HCT116 (cell line): ENCODE measurements at regions not wholly inside any gene's neighbourhood (a gene's known extent, or its start where the extent isn't known, plus 50 kb on each side); places are given as distances from the start of the nearest gene placed in this dataset.

Experiments
- ATAC-seq: fragments of 200-7000 bp; cut with Tn5 transposase; 2 replicates; pipeline ENCODE4 v1.9.1; 2020; ENCODE audit warnings: mild to moderate bottlenecking, moderate library complexity
- BruUV-seq: library from RNA; stranded (reverse); fragments of 400-500 nt; replicated peaks from 2 replicates; lab custom pipeline; 2021; lab: Mats Ljungman, UMichigan
- CTCF ChIA-PET: fragments of 300-600 bp; sonication (Branson Sonifier 250); formaldehyde crosslinking; loops from one replicate; lab custom pipeline; 2021; ENCODE audit warnings: antibody characterized with exemption; lab: Charles Lee
- POLR2A ChIA-PET: fragments of 300-600, 350-600 bp; sonication (Branson Sonifier 250); formaldehyde crosslinking; loops from one replicate; lab custom pipeline; 2021; ENCODE audit warnings: antibody characterized with exemption; lab: Charles Lee
- RAD21 ChIA-PET, 2 experiments: fragments of 300-600 bp; sonication (Branson Sonifier 250); formaldehyde crosslinking; loops; one replicate each; lab custom pipeline; 2023; ENCODE audit warnings: low total read pairs in 2 of 2; ENCODE audit not compliant: uncharacterized antibody in 2 of 2, unreplicated experiment in 2 of 2, low non-redundant PET in 1 of 2; lab: Charles Lee
- DNase-seq: peaks from one replicate; pipeline ENCODE4 v3.0.0-alpha.2; 2010; ENCODE audit warnings: low read depth, low spot score
- H2AFZ ChIP-seq: fragments of 200-600 bp; shearing (Covaris generic), sonication (generic); 2 replicates; pipeline ENCODE4 v1.6.1; 2017; ENCODE audit warnings: low read depth, mixed run types, mixed read lengths, antibody characterized with exemption, low read length; ENCODE audit not compliant: poor library complexity, severe bottlenecking
- H3K27ac ChIP-seq: 2 replicates; pipeline ENCODE4 v1.5.1; 2012; ENCODE audit warnings: low read depth, low read length
- H3K27me3 ChIP-seq: fragments of 200-600 bp; sonication (generic); 2 replicates; pipeline ENCODE4 v1.6.1; 2016; ENCODE audit warnings: mixed run types, low read length, mixed read lengths; ENCODE audit not compliant: insufficient read depth
- H3K36me3 ChIP-seq, 2 experiments: fragments of 200-500 bp in 1 of 2; fragments of 200-600 bp in 1 of 2; sonication (Bioruptor generic) in 1 of 2; sonication (generic) in 1 of 2; 2 replicates each; pipeline versions ENCODE4 v1.5.1 to v1.6.1; 2014 to 2016; ENCODE audit warnings: low read length in 2 of 2, inconsistent platforms in 1 of 2, mixed read lengths in 1 of 2, mixed run types in 1 of 2; ENCODE audit not compliant: insufficient read depth in 2 of 2, control insufficient read depth in 1 of 2
- H3K4me1 ChIP-seq, 2 experiments: fragments of 200-600 bp in 1 of 2; sonication (generic) in 1 of 2; 2 replicates each; pipeline versions ENCODE4 v1.5.1 to v1.6.1; 2012 to 2017; ENCODE audit warnings: low read length in 2 of 2, inconsistent platforms in 1 of 2, mild to moderate bottlenecking in 1 of 2, mixed read lengths in 1 of 2, mixed run types in 1 of 2, moderate library complexity in 1 of 2; ENCODE audit not compliant: insufficient read depth in 2 of 2, control insufficient read depth in 1 of 2
- H3K4me2 ChIP-seq: fragments of 200-600 bp; sonication (generic); 2 replicates; pipeline ENCODE4 v1.6.1; 2017; ENCODE audit warnings: mixed run types, low read length, mixed read lengths
- H3K4me3 ChIP-seq, 2 experiments: fragments of 200-600 bp in 1 of 2; sonication (generic) in 1 of 2; replicated peaks in 1 of 2; 2 replicates each; pipeline ENCODE4 v1.5.1; 2011 to 2016; ENCODE audit warnings: low read length in 2 of 2, control low read depth in 1 of 2, low read depth in 1 of 2, mild to moderate bottlenecking in 1 of 2, mixed read lengths in 1 of 2, mixed run types in 1 of 2
- H3K79me2 ChIP-seq: fragments of 200-600 bp; sonication (generic); 2 replicates; pipeline ENCODE4 v1.6.1; 2017; ENCODE audit warnings: mild to moderate bottlenecking, mixed run types, low read length, moderate library complexity, mixed read lengths; ENCODE audit not compliant: insufficient read depth
- H3K9ac ChIP-seq: fragments of 200-600 bp; sonication (generic); 2 replicates; pipeline ENCODE4 v1.6.1; 2016; ENCODE audit warnings: low read length, mixed read lengths
- H3K9me2 ChIP-seq: fragments of 200-600 bp; sonication (generic), shearing (Covaris generic); 2 replicates; pipeline ENCODE4 v1.6.1; 2017; ENCODE audit warnings: mixed run types, mild to moderate bottlenecking, moderate library complexity; ENCODE audit not compliant: insufficient read depth
- H3K9me3 ChIP-seq, 2 experiments: fragments of 200-500 bp in 1 of 2; fragments of 200-600 bp in 1 of 2; sonication (Bioruptor generic) in 1 of 2; sonication (generic) in 1 of 2; 2 replicates each; pipeline ENCODE4 v1.6.1; 2014 to 2017; ENCODE audit warnings: low read length in 2 of 2, mixed read lengths in 2 of 2, inconsistent platforms in 1 of 2, low read depth in 1 of 2, mild to moderate bottlenecking in 1 of 2, mixed run types in 1 of 2, moderate library complexity in 1 of 2; ENCODE audit not compliant: control insufficient read depth in 1 of 2, insufficient read depth in 1 of 2
- H4K20me1 ChIP-seq: fragments of 200-600 bp; sonication (generic), shearing (Covaris generic); 2 replicates; pipeline ENCODE4 v1.6.1; 2017; ENCODE audit warnings: mixed run types, mild to moderate bottlenecking, moderate library complexity; ENCODE audit not compliant: insufficient read depth
- CEBPB ChIP-seq: IDR thresholded peaks from 2 replicates; pipeline ENCODE4 v1.6.1; 2012; ENCODE audit warnings: low read depth
- CTCF ChIP-seq, 3 experiments: fragments of 200-600 bp in 1 of 3; sonication (generic) in 1 of 3; IDR thresholded peaks in 2 of 3; conservative IDR thresholded peaks in 1 of 3; 2 replicates each; pipeline ENCODE4 v1.5.1; 2012 to 2017; ENCODE audit warnings: low read depth in 2 of 3, low read length in 2 of 3, antibody characterized with exemption in 1 of 3, borderline replicate concordance in 1 of 3, control low read depth in 1 of 3, mild to moderate bottlenecking in 1 of 3, mixed read lengths in 1 of 3, mixed run types in 1 of 3, moderate library complexity in 1 of 3; ENCODE audit not compliant: insufficient read depth in 1 of 3
- ELF1 ChIP-seq: IDR thresholded peaks from 2 replicates; pipeline ENCODE4 v1.6.1; 2012; ENCODE audit warnings: low read depth, borderline replicate concordance
- EZH2 ChIP-seq: fragments of 200-600 bp; sonication (generic); IDR thresholded peaks from 2 replicates; pipeline ENCODE4 v1.6.1; 2017; ENCODE audit warnings: antibody characterized with exemption, mixed run types
- EZH2phosphoT487 ChIP-seq: fragments of 200-600 bp; IDR thresholded peaks from 2 replicates; pipeline ENCODE4 v1.6.1; 2018; ENCODE audit warnings: antibody characterized with exemption, borderline replicate concordance
- JUND ChIP-seq: IDR thresholded peaks from 2 replicates; pipeline ENCODE4 v1.6.1; 2012
- MAX ChIP-seq: IDR thresholded peaks from 2 replicates; pipeline ENCODE4 v1.6.1; 2012
- RAD21 ChIP-seq: IDR thresholded peaks from 2 replicates; pipeline ENCODE4 v1.6.1; 2012; ENCODE audit warnings: low read depth, mild to moderate bottlenecking
- REST ChIP-seq: IDR thresholded peaks from 2 replicates; pipeline ENCODE4 v1.6.1; 2012; ENCODE audit warnings: low read depth
- SIN3A ChIP-seq: IDR thresholded peaks from 2 replicates; pipeline ENCODE4 v1.6.1; 2012; ENCODE audit warnings: low read depth
- TCF7L2 ChIP-seq: IDR thresholded peaks from 2 replicates; pipeline ENCODE4 v1.7.0; 2011; ENCODE audit warnings: borderline replicate concordance, inconsistent platforms; ENCODE audit not compliant: insufficient read depth, insufficient read length; ENCODE audit errors: extremely low read depth
- YY1 ChIP-seq: IDR thresholded peaks from 2 replicates; pipeline ENCODE4 v1.6.1; 2011; ENCODE audit warnings: low read length, low read depth, moderate library complexity, mild to moderate bottlenecking; ENCODE audit not compliant: insufficient replicate concordance; ENCODE audit errors: extremely low read depth
- ZFX ChIP-seq: fragments of 450-650 bp; IDR thresholded peaks from 2 replicates; pipeline ENCODE4 v1.6.1; 2017
- intact Hi-C: fragments of 100-400 bp; cut with micrococcal nuclease; formaldehyde crosslinking; loops from 2 replicates; pipeline ENCODE4 v1.10.0; 2022

GRCh38 chr14:97097296-97097695, 300.1 kb downstream of the VRK1 start (continued):
- no peak for TF ChIP-seq CTCF (IDR thresholded peaks at IDR 0.05 in 2 of 3, conservative IDR thresholded peaks at IDR 0.05 in 1 of 3; ENCODE audit: borderline replicate concordance in 1 of 3, insufficient read depth in 1 of 3, low read depth in 2 of 3, low read length in 2 of 3)
- no peak for TF ChIP-seq TCF7L2
- TF ChIP-seq REST, result no peak
- no peak for TF ChIP-seq CEBPB
- no peak for TF ChIP-seq MAX
- no peak for TF ChIP-seq EZH2
- TF ChIP-seq, all 23 proteins: peak for 0

- TF ChIP-seq CEBPB (no peak), ELF1 (no peak), SIN3A (no peak), ZFX (no peak), EZH2phosphoT487 (no peak), YY1 (no peak), RAD21 (no peak), JUND (no peak)
- TF ChIP-seq, all 23 proteins: peak for 0
These were observed 303.1 kb downstream of the VRK1 start for GRCh38 chr14:97100306-97100705.

More at GRCh38 chr14:97100306-97100705, 303.1 kb downstream of the VRK1 start:
- no peaks in the 10 kb centered on the region for H3K9me3 ChIP-seq
- H3K9me2 ChIP-seq, result no peaks in the 10 kb centered on the region
- ChIA-PET RAD21 (no interaction called here), POLR2A (no interaction called here), CTCF (no interaction called here)
- H3K4me3 ChIP-seq, result no peak overlapping the region
- intact Hi-C loops, result no loop called here
- ATAC-seq (no peak), DNase-seq (no peak)
- no peaks in the 10 kb centered on the region for H3K27me3 ChIP-seq
- no peak overlapping the region for H3K9ac ChIP-seq
- no peaks in the 10 kb centered on the region for H3K79me2 ChIP-seq
- H3K36me3 ChIP-seq, result no peaks in the 10 kb centered on the region
- peaks cover 0 to 11% of the 10 kb centered on the region in 2 experiments; a peak in 2 of 4 replicates for H3K4me1 ChIP-seq
- BruUV-seq, result no TSS peak
- no peak overlapping the region for H2AFZ ChIP-seq
- no peak overlapping the region for H3K27ac ChIP-seq
- no peak overlapping the region for H3K4me2 ChIP-seq
- H4K20me1 ChIP-seq, result no peaks in the 10 kb centered on the region
